ENCODE measurements at regions not wholly inside any gene's neighbourhood (a gene's known extent, or its start where the extent isn't known, plus 50 kb on each side); places are given as distances from the start of the nearest gene placed in this dataset.
"Not testable (repeated sequence)": the region's sequence is repeated elsewhere in the genome, so short reads cannot be mapped to it uniquely, and the experiment has no call there.

GRCh38 chr4:79559398-79559797 lies 151.4 kb upstream of the GK2 start:
- TF ChIP-seq, protein P1, sequence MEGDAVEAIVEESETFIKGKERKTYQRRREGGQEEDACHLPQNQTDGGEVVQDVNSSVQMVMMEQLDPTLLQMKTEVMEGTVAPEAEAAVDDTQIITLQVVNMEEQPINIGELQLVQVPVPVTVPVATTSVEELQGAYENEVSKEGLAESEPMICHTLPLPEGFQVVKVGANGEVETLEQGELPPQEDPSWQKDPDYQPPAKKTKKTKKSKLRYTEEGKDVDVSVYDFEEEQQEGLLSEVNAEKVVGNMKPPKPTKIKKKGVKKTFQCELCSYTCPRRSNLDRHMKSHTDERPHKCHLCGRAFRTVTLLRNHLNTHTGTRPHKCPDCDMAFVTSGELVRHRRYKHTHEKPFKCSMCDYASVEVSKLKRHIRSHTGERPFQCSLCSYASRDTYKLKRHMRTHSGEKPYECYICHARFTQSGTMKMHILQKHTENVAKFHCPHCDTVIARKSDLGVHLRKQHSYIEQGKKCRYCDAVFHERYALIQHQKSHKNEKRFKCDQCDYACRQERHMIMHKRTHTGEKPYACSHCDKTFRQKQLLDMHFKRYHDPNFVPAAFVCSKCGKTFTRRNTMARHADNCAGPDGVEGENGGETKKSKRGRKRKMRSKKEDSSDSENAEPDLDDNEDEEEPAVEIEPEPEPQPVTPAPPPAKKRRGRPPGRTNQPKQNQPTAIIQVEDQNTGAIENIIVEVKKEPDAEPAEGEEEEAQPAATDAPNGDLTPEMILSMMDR (IDR thresholded peaks at IDR 0.05): not testable (repeated sequence)
- TF ChIP-seq POLR2A (IDR thresholded peaks at IDR 0.05): not testable (repeated sequence)
